Testis (tissue), 2 donors: ENCODE measurements at regions not wholly inside any gene's neighbourhood (a gene's known extent, or its start where the extent isn't known, plus 50 kb on each side); places are given as distances from the start of the nearest gene placed in this dataset.

Experiments used
- DNase-seq: peaks from one replicate; pipeline ENCODE4 v3.0.0-alpha.2; 2019
- H3K27ac ChIP-seq, 2 donors: fragments of 200-600 bp; sonication (generic); one replicate each; pipeline ENCODE4 v1.5.1; 2019
- H3K27me3 ChIP-seq: fragments of 200-600 bp; sonication (generic); one replicate; pipeline ENCODE4 v1.5.1; 2019
- H3K36me3 ChIP-seq: fragments of 200-600 bp; sonication (generic); one replicate; pipeline ENCODE4 v1.5.1; 2017; ENCODE audit warnings: low read depth; ENCODE audit errors: missing control alignments
- H3K4me1 ChIP-seq: fragments of 200-600 bp; sonication (generic); one replicate; pipeline ENCODE4 v1.5.1; 2019
- H3K4me3 ChIP-seq, 2 donors: fragments of 200-600 bp; sonication (generic); one replicate each; pipeline ENCODE4 v1.5.1; 2017 to 2019
- H3K9me3 ChIP-seq: fragments of 200-600 bp; sonication (generic); one replicate; pipeline ENCODE4 v1.5.1; 2017
- POLR2A ChIP-seq: fragments of 450-650 bp; IDR thresholded peaks from one replicate; pipeline ENCODE4 v1.6.1; 2017; ENCODE audit warnings: antibody characterized with exemption, mild to moderate bottlenecking, moderate library complexity
- WGBS, 2 donors: methylation state at CpG; one replicate each; pipeline ENCODE4 v1.1.5; 2018; 5-methylcytosine and 5-hydroxymethylcytosine counted together
- intact Hi-C: fragments of 100-400 bp; cut with DNase I; formaldehyde crosslinking; loops from one replicate; pipeline ENCODE4 v1.15.1; 2023; ENCODE audit warnings: low total_unique reads
- TF ChIP-seq, protein P1 (sequence below), 3 experiments: fragments of 450-650 bp in 2 of 3; fragments of 200-600 bp in 1 of 3; sonication (generic) in 1 of 3; IDR thresholded peaks; one replicate each; pipeline ENCODE4 v1.5.1; 2016 to 2019; ENCODE audit warnings: antibody characterized with exemption in 3 of 3, mild to moderate bottlenecking in 2 of 3, moderate library complexity in 1 of 3

DNA sequence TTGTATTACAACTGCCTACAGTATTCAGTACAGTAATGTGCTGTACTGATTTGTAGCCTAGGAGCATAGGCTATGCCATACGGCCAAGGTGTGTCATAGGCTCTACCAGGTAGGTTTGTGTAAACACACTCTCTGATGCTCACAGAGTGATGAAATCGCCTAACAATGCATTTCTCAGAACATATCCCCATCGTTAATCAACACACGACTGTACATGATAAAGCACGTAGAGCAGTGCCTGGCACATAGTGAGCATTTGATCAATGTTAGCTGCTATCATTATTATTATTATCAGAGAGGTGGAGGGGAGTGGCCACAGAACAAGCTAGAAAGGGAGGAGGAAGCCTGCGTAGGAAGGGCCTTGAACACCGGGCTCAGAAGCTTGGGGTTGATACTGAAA lies 81.1 kb upstream of the LHX1 start:
- H3K4me3 ChIP-seq: no peak overlapping the region
- intact Hi-C loops: no loop called here
- TF ChIP-seq, protein P1, sequence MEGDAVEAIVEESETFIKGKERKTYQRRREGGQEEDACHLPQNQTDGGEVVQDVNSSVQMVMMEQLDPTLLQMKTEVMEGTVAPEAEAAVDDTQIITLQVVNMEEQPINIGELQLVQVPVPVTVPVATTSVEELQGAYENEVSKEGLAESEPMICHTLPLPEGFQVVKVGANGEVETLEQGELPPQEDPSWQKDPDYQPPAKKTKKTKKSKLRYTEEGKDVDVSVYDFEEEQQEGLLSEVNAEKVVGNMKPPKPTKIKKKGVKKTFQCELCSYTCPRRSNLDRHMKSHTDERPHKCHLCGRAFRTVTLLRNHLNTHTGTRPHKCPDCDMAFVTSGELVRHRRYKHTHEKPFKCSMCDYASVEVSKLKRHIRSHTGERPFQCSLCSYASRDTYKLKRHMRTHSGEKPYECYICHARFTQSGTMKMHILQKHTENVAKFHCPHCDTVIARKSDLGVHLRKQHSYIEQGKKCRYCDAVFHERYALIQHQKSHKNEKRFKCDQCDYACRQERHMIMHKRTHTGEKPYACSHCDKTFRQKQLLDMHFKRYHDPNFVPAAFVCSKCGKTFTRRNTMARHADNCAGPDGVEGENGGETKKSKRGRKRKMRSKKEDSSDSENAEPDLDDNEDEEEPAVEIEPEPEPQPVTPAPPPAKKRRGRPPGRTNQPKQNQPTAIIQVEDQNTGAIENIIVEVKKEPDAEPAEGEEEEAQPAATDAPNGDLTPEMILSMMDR (IDR thresholded peaks at IDR 0.05): no peak
- TF ChIP-seq POLR2A: no peak
- no peaks in the 10 kb centered on the region for H3K27me3 ChIP-seq
- H3K27ac ChIP-seq: no peak overlapping the region
- no peaks in the 10 kb centered on the region for H3K9me3 ChIP-seq
- H3K4me1 ChIP-seq: no peaks in the 10 kb centered on the region
- WGBS, 2 donors: 38 to 47% methylated on average over 7 of the region's 7 CpGs
- no peak for DNase-seq
- no peaks in the 10 kb centered on the region for H3K36me3 ChIP-seq

DNA sequence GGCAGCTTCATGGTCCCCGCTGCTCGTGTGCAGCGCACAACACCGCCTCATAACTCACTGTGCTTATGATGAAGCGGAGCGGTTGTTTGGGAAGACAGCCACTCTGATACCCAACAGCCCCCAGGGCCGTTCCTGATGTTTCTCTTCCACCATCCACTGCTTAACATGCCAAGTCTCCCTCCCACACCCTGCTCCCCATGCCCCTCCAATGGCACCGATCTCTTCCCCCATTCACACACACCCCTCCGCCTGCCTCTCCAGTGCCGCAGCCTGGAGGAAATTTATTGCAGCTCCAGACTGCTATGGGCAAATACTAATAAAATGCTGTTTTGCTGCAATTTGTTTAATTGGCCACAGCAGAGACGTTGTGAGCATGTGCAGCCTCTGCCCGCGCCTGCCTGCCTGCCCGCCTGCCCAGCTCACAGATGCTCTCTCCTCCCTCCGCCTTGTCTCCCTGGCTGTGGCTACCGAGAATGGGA lies 80.3 kb upstream of the LHX1 start:
- TF ChIP-seq POLR2A: no peak
- TF ChIP-seq, protein P1 (IDR thresholded peaks at IDR 0.05): no peak
- intact Hi-C loops: no loop called here
- no peaks in the 10 kb centered on the region for H3K27me3 ChIP-seq

GRCh38 chr17:36857698-36858097 lies 79.6 kb upstream of the LHX1 start:
- Histone ChIP-seq H3K27me3 (no peaks in the 10 kb centered on the region), H3K27ac (no peak overlapping the region), H3K9me3 (no peaks in the 10 kb centered on the region), H3K36me3 (no peaks in the 10 kb centered on the region), H3K4me3 (no peak overlapping the region), H3K4me1 (no peaks in the 10 kb centered on the region)
- 72 to 76% methylated on average over 13 of the region's 13 CpGs for WGBS, 2 donors
- TF ChIP-seq, protein P1 (IDR thresholded peaks at IDR 0.05): no peak
- no peak for TF ChIP-seq POLR2A
- DNase-seq: no peak
- intact Hi-C loops: no loop called here

More for the DNA sequence above, 80.3 kb upstream of the LHX1 start:
- Histone ChIP-seq H3K9me3 (no peaks in the 10 kb centered on the region), H3K27ac (no peak overlapping the region), H3K4me3 (no peak overlapping the region), H3K4me1 (no peaks in the 10 kb centered on the region), H3K36me3 (no peaks in the 10 kb centered on the region)
- 26 to 34% methylated on average over 14 to 16 of the region's 16 CpGs for WGBS, 2 donors
- DNase-seq: no peak

DNA sequence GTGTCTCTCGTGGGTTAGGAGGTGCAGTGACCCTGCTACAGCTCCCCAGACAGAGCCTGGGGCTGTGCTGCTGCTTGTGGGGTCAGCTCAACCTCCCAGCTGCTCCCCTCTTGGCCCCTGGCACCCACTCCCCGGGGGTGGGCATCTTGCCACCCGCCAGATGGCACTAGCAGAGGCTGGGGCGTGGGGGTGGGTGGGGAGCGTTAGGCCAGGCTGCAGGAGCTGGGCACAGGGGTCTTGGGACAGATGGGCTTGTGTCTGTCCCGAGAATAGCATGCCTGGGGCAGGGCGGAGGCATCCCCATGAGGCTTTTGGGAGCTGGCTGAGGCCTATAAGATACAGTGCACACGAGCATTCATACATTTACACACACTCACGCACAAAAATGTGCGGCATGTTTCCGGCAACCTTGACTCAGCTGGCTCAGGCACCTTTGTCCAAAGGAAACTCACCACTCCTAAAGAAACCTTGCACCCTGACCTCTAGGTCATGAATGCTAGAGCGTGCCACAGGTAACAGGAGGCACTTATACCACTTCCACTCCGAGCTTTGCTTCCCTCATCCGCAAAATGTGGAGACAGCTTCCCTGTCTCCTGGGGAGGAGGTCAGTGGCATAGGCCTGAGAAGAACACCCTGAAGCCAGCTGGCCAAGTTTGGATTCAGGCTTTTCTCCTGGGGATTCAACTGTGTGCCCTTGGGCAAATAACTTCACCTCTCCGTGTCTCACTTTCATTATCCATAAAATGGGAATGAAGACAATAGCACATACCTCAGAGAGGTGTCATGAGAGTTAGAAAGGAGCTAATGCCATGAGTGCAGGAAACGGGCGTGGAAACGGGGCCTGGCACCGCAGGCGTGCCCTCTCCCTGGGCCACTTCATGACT lies 78.9 kb upstream of the LHX1 start:
- intact Hi-C loops: no loop called here

More for the DNA sequence above, 78.9 kb upstream of the LHX1 start:
- WGBS, 2 donors: 87% methylated on average over 16 to 20 of the region's 20 CpGs
- no peak for DNase-seq
- no peak overlapping the region for H3K27ac ChIP-seq
- H3K27me3 ChIP-seq: no peaks in the 10 kb centered on the region
- no peaks in the 10 kb centered on the region for H3K9me3 ChIP-seq
- H3K4me3 ChIP-seq: no peak overlapping the region
- no peaks in the 10 kb centered on the region for H3K36me3 ChIP-seq
- H3K4me1 ChIP-seq: no peaks in the 10 kb centered on the region
- no peak for TF ChIP-seq POLR2A
- TF ChIP-seq, protein P1 (IDR thresholded peaks at IDR 0.05): no peak
